ENCODE measurements at regions not wholly inside any gene's neighbourhood (a gene's known extent, or its start where the extent isn't known, plus 50 kb on each side); places are given as distances from the start of the nearest gene placed in this dataset.
"Not testable (repeated sequence)": the region's sequence is repeated elsewhere in the genome, so short reads cannot be mapped to it uniquely, and the experiment has no call there.

GRCh38 chr1:55466921-55467320 lies 251.8 kb upstream of the USP24 start:
- DNase-seq (ENCODE audit: low read depth in 2 of 2): no peak

GRCh38 chr1:55466373-55466772 lies 251.2 kb upstream of the USP24 start:
- no peak for DNase-seq (ENCODE audit: low read depth in 2 of 2)

GRCh38 chr1:55464550-55464949 lies 249.4 kb upstream of the USP24 start:
- DNase-seq (ENCODE audit: low read depth in 2 of 2): no peak

GRCh38 chr1:55463814-55464475 lies 248.8 kb upstream of the USP24 start:
- no peak for DNase-seq (ENCODE audit: low read depth in 2 of 2)

- no peak for DNase-seq (ENCODE audit: low read depth in 2 of 2)
Measured at GRCh38 chr1:55457874-55458273, 242.7 kb upstream of the USP24 start.

GRCh38 chr1:55456971-55457370 lies 241.8 kb upstream of the USP24 start:
- no peak for DNase-seq (ENCODE audit: low read depth in 2 of 2)

- no peak for DNase-seq (ENCODE audit: low read depth in 2 of 2)
Measured at GRCh38 chr1:55448261-55448660, 233.1 kb upstream of the USP24 start.

GRCh38 chr1:55447488-55447887 lies 232.3 kb upstream of the USP24 start:
- no peak for DNase-seq (ENCODE audit: low read depth in 2 of 2)

- no peak for DNase-seq (ENCODE audit: low read depth in 2 of 2)
Measured at GRCh38 chr1:55446351-55446750, 231.2 kb upstream of the USP24 start.

GRCh38 chr1:55445416-55445815 lies 230.3 kb upstream of the USP24 start:
- no peak for DNase-seq (ENCODE audit: low read depth in 2 of 2)

- no peak for DNase-seq (ENCODE audit: low read depth in 2 of 2)
Measured at GRCh38 chr1:55444667-55445066, 229.5 kb upstream of the USP24 start.

GRCh38 chr1:55443175-55443915 lies 228.2 kb upstream of the USP24 start:
- DNase-seq (ENCODE audit: low read depth in 2 of 2): no peak

GRCh38 chr1:55441489-55441888 lies 226.3 kb upstream of the USP24 start:
- no peak for DNase-seq (ENCODE audit: low read depth in 2 of 2)

GRCh38 chr1:55437692-55438091 lies 222.5 kb upstream of the USP24 start:
- DNase-seq (ENCODE audit: low read depth in 2 of 2): no peak

GRCh38 chr1:55430720-55431119 lies 215.6 kb upstream of the USP24 start:
- DNase-seq (ENCODE audit: low read depth in 2 of 2): not testable (repeated sequence)

- not testable (repeated sequence) for DNase-seq (ENCODE audit: low read depth in 2 of 2)
Measured at GRCh38 chr1:55430206-55430605, 215.0 kb upstream of the USP24 start.

- DNase-seq (ENCODE audit: low read depth in 2 of 2): no peak
Measured at GRCh38 chr1:55428944-55429931, 214.1 kb upstream of the USP24 start.

GRCh38 chr1:55428231-55428630 lies 213.1 kb upstream of the USP24 start:
- DNase-seq (ENCODE audit: low read depth in 2 of 2): no peak

- no peak for DNase-seq (ENCODE audit: low read depth in 2 of 2)
Measured at GRCh38 chr1:55427606-55428005, 212.4 kb upstream of the USP24 start.

GRCh38 chr1:55426619-55427018 lies 211.5 kb upstream of the USP24 start:
- DNase-seq (ENCODE audit: low read depth in 2 of 2): no peak

- no peak for DNase-seq (ENCODE audit: low read depth in 2 of 2)
Measured at GRCh38 chr1:55426156-55426555, 211.0 kb upstream of the USP24 start.

- DNase-seq (ENCODE audit: low read depth in 2 of 2): no peak
Measured at GRCh38 chr1:55425310-55425930, 210.3 kb upstream of the USP24 start.
